IMR-90 (cell line): ENCODE measurements at regions not wholly inside any gene's neighbourhood (a gene's known extent, or its start where the extent isn't known, plus 50 kb on each side); places are given as distances from the start of the nearest gene placed in this dataset.

ENCODE experiments used
- BHLHE40 ChIP-seq: fragments of 150-350 bp; IDR thresholded peaks from 2 replicates; pipeline ENCODE4 v1.6.1; 2016; ENCODE audit warnings: mild to moderate bottlenecking, low read depth, low read length
- CEBPB ChIP-seq: IDR thresholded peaks from 2 replicates; pipeline ENCODE4 v1.6.1; 2012; ENCODE audit warnings: low read depth, low read length, improper control_type of control experiment
- CHD1 ChIP-seq: IDR thresholded peaks from 2 replicates; pipeline ENCODE4 v1.6.1; 2012; ENCODE audit warnings: low read depth, low read length, improper control_type of control experiment
- CTCF ChIP-seq: conservative IDR thresholded peaks from 2 replicates; pipeline ENCODE4 v1.5.1; 2012; ENCODE audit warnings: mild to moderate bottlenecking, low read depth, low read length, improper control_type of control experiment
- FOS ChIP-seq: fragments of 150-350 bp; IDR thresholded peaks from 2 replicates; pipeline ENCODE4 v1.6.1; 2016; ENCODE audit warnings: low read depth, low read length
- MAFK ChIP-seq: IDR thresholded peaks from 2 replicates; pipeline ENCODE4 v1.6.1; 2012; ENCODE audit warnings: low read depth, low read length, improper control_type of control experiment
- POLR2A ChIP-seq: IDR thresholded peaks from 2 replicates; pipeline ENCODE4 v1.6.1; 2012; ENCODE audit warnings: mild to moderate bottlenecking, low read depth, low read length
- RAD21 ChIP-seq: IDR thresholded peaks from 2 replicates; pipeline ENCODE4 v1.6.1; 2012; ENCODE audit warnings: low read length, improper control_type of control experiment
- RCOR1 ChIP-seq: IDR thresholded peaks from 2 replicates; pipeline ENCODE4 v1.6.1; 2012; ENCODE audit warnings: mild to moderate bottlenecking, low read length, improper control_type of control experiment; ENCODE audit not compliant: insufficient replicate concordance
- RFX5 ChIP-seq: IDR thresholded peaks from 2 replicates; pipeline ENCODE4 v1.8.0; 2012; ENCODE audit warnings: low read depth, mild to moderate bottlenecking, low read length, moderate library complexity
- SMC3 ChIP-seq: fragments of 150-350 bp; IDR thresholded peaks from 2 replicates; pipeline ENCODE4 v1.6.1; 2016; ENCODE audit warnings: low read depth, mild to moderate bottlenecking, antibody characterized with exemption, low read length, moderate library complexity
- USF2 ChIP-seq: fragments of 150-350 bp; IDR thresholded peaks from 2 replicates; pipeline ENCODE4 v1.6.1; 2017; ENCODE audit warnings: mild to moderate bottlenecking, antibody characterized with exemption, low read length, low read depth

- TF ChIP-seq CTCF (no peak), POLR2A (no peak), FOS (0 out of 2 replicates have a peak, but pooled peaks have one; percentile 20), MAFK (no peak), SMC3 (no peak), RCOR1 (no peak), RFX5 (no peak), CEBPB (no peak), RAD21 (no peak), CHD1 (no peak), BHLHE40 (no peak), USF2 (no peak)
These were observed 545.0 kb downstream of the ZPLD1 start for GRCh38 chr3:102979682-102980354.
